ENCODE measurements at regions not wholly inside any gene's neighbourhood (a gene's known extent, or its start where the extent isn't known, plus 50 kb on each side); places are given as distances from the start of the nearest gene placed in this dataset.

DNA sequence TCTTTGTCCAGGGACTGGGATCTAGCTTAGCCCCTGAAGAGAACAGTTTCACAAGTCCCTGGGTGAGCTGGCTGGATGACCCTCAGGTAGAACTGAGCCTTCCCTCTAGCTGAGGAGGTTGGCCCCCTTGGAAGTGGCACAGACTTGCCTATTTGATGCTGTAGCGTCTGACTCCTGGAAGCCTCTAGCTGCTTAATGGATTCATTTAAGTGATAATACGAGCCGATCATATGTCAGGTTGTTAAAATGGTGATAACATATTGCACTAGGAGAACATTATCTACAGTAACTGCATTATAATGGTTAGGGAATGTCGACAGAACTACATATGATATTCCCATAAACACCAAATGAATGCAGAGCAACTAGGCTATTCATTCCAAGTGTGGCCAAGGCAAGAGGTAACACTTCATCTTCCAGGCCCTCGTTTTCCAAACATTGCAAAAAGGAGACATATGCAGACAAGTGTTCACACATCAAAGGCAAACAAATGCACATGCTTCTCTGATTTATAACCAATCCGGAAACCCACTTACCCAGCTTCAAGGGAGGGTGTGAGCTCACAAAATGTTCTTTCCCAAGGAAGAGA lies 340.1 kb upstream of the PLXNA2 start:
- TF ChIP-seq, protein P1, sequence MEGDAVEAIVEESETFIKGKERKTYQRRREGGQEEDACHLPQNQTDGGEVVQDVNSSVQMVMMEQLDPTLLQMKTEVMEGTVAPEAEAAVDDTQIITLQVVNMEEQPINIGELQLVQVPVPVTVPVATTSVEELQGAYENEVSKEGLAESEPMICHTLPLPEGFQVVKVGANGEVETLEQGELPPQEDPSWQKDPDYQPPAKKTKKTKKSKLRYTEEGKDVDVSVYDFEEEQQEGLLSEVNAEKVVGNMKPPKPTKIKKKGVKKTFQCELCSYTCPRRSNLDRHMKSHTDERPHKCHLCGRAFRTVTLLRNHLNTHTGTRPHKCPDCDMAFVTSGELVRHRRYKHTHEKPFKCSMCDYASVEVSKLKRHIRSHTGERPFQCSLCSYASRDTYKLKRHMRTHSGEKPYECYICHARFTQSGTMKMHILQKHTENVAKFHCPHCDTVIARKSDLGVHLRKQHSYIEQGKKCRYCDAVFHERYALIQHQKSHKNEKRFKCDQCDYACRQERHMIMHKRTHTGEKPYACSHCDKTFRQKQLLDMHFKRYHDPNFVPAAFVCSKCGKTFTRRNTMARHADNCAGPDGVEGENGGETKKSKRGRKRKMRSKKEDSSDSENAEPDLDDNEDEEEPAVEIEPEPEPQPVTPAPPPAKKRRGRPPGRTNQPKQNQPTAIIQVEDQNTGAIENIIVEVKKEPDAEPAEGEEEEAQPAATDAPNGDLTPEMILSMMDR (IDR thresholded peaks at IDR 0.05; ENCODE audit: insufficient read depth, low read length, poor library complexity, severe bottlenecking), result no peak
- no peak for TF ChIP-seq EZH2phosphoT487 (conservative IDR thresholded peaks at IDR 0.05; ENCODE audit: low read length)

Data from SU-DHL-6 (cell line).